H9 (cell line): ENCODE measurements at regions not wholly inside any gene's neighbourhood (a gene's known extent, or its start where the extent isn't known, plus 50 kb on each side); places are given as distances from the start of the nearest gene placed in this dataset.

Experiments
- DNase-seq: peaks from one replicate; pipeline ENCODE4 v3.0.0-alpha.2; 2017
- H2AFZ ChIP-seq: one replicate; pipeline ENCODE4 v1.6.1; 2013; ENCODE audit warnings: mild to moderate bottlenecking, low read length, control low read depth, moderate library complexity
- H2AK5ac ChIP-seq: 2 replicates; pipeline ENCODE4 v1.6.1; 2013; ENCODE audit warnings: low read length, control low read depth, mixed read lengths; ENCODE audit not compliant: insufficient read length
- H2BK120ac ChIP-seq: one replicate; pipeline ENCODE4 v1.6.1; 2013; ENCODE audit warnings: low read depth, mild to moderate bottlenecking, low read length, control low read depth, inconsistent platforms; ENCODE audit not compliant: poor library complexity, severe bottlenecking
- H2BK12ac ChIP-seq: 2 replicates; pipeline ENCODE4 v1.6.1; 2013; ENCODE audit warnings: low read length, control low read depth, mixed read lengths, low read depth; ENCODE audit not compliant: insufficient read length
- H2BK15ac ChIP-seq: 2 replicates; pipeline ENCODE4 v1.6.1; 2013; ENCODE audit warnings: low read depth, low read length, control low read depth
- H2BK20ac ChIP-seq: one replicate; pipeline ENCODE4 v1.6.1; 2013; ENCODE audit warnings: low read depth, mild to moderate bottlenecking, low read length, control low read depth, inconsistent platforms; ENCODE audit not compliant: poor library complexity, severe bottlenecking
- H2BK5ac ChIP-seq: 2 replicates; pipeline ENCODE4 v1.6.1; 2013; ENCODE audit warnings: low read length, control low read depth, mixed read lengths; ENCODE audit not compliant: insufficient read length
- H3K14ac ChIP-seq: 2 replicates; pipeline ENCODE4 v1.6.1; 2013; ENCODE audit warnings: low read length, control low read depth; ENCODE audit not compliant: insufficient read depth
- H3K18ac ChIP-seq: 2 replicates; pipeline ENCODE4 v1.6.1; 2013; ENCODE audit warnings: low read depth, mild to moderate bottlenecking, mixed read lengths, low read length, control low read depth; ENCODE audit not compliant: insufficient read length
- H3K23ac ChIP-seq: 2 replicates; pipeline ENCODE4 v1.6.1; 2013; ENCODE audit warnings: low read length, control low read depth, mixed read lengths, low read depth; ENCODE audit not compliant: insufficient read length
- H3K23me2 ChIP-seq: 2 replicates; pipeline ENCODE4 v1.6.1; 2013; ENCODE audit warnings: low read depth, mild to moderate bottlenecking, mixed read lengths, low read length, control low read depth; ENCODE audit not compliant: insufficient read length, poor library complexity, severe bottlenecking
- H3K27ac ChIP-seq: 2 replicates; pipeline ENCODE4 v1.5.1; 2013; ENCODE audit warnings: low read length, control low read depth, mixed read lengths, low read depth; ENCODE audit not compliant: insufficient read length
- H3K27me3 ChIP-seq: 2 replicates; pipeline ENCODE4 v1.6.1; 2013; ENCODE audit warnings: low read length, control low read depth, inconsistent platforms; ENCODE audit not compliant: insufficient read depth
- H3K4ac ChIP-seq: 2 replicates; pipeline ENCODE4 v1.6.1; 2013; ENCODE audit warnings: low read depth, mild to moderate bottlenecking, control low read depth, inconsistent platforms, low read length, moderate library complexity
- H3K4me1 ChIP-seq: 2 replicates; pipeline ENCODE4 v1.6.1; 2013; ENCODE audit warnings: low read length, control low read depth, inconsistent platforms; ENCODE audit not compliant: insufficient read depth
- H3K4me2 ChIP-seq: 2 replicates; pipeline ENCODE4 v1.6.1; 2013; ENCODE audit warnings: low read length, control low read depth, mixed read lengths; ENCODE audit not compliant: insufficient read length, insufficient read depth
- H3K56ac ChIP-seq: 2 replicates; pipeline ENCODE4 v1.6.1; 2013; ENCODE audit warnings: low read depth, mild to moderate bottlenecking, mixed read lengths, low read length, control low read depth; ENCODE audit not compliant: insufficient read length
- H3K79me1 ChIP-seq: 2 replicates; pipeline ENCODE4 v1.6.1; 2013; ENCODE audit warnings: low read depth, mild to moderate bottlenecking, moderate library complexity, low read length, control low read depth, inconsistent platforms; ENCODE audit not compliant: insufficient read depth, poor library complexity, severe bottlenecking
- H3K79me2 ChIP-seq: 2 replicates; pipeline ENCODE4 v1.6.1; 2013; ENCODE audit warnings: low read length, control low read depth, inconsistent platforms; ENCODE audit not compliant: insufficient read depth
- H3K9ac ChIP-seq: 2 replicates; pipeline ENCODE4 v1.6.1; 2013; ENCODE audit warnings: low read length, control low read depth, mixed read lengths; ENCODE audit not compliant: insufficient read length; ENCODE audit errors: extremely low read depth
- H3K9me3 ChIP-seq: one replicate; pipeline ENCODE4 v1.6.1; 2013; ENCODE audit warnings: low read depth, low read length, inconsistent platforms; ENCODE audit not compliant: control insufficient read depth
- H3T11ph ChIP-seq: one replicate; pipeline ENCODE4 v1.6.1; 2013; ENCODE audit warnings: mild to moderate bottlenecking, low read length, control low read depth, inconsistent platforms
- H4K20me1 ChIP-seq: one replicate; pipeline ENCODE4 v1.6.1; 2013; ENCODE audit not compliant: control insufficient read depth, insufficient read length, insufficient read depth
- H4K5ac ChIP-seq: 2 replicates; pipeline ENCODE4 v1.6.1; 2013; ENCODE audit warnings: low read depth, mild to moderate bottlenecking, mixed read lengths, low read length, control low read depth; ENCODE audit not compliant: insufficient read length
- H4K8ac ChIP-seq: replicated peaks from 2 replicates; pipeline ENCODE4 v1.6.1; 2013; ENCODE audit warnings: low read length, control low read depth, mixed read lengths, low read depth; ENCODE audit not compliant: insufficient read length
- H4K91ac ChIP-seq: 2 replicates; pipeline ENCODE4 v1.6.1; 2013; ENCODE audit warnings: low read depth, mild to moderate bottlenecking, moderate library complexity, mixed read lengths, low read length, control low read depth; ENCODE audit not compliant: insufficient read length
- H3K27ac Mint-ChIP-seq, 3 experiments: 2 replicates in 2 of 3; 3 replicates in 1 of 3; pipeline ENCODE4 v1.8.0; 2020 to 2021; ENCODE audit warnings: mixed read lengths in 3 of 3, mild to moderate bottlenecking in 1 of 3, moderate library complexity in 1 of 3
- H3K27me3 Mint-ChIP-seq: 2 replicates; pipeline ENCODE4 v1.8.0; 2021; ENCODE audit warnings: low read depth, mild to moderate bottlenecking, moderate library complexity, mixed read lengths
- H3K36me3 Mint-ChIP-seq, 3 experiments: 2 replicates in 2 of 3; 3 replicates in 1 of 3; pipeline ENCODE4 v1.8.0; 2020 to 2021; ENCODE audit warnings: low read depth in 3 of 3, mixed read lengths in 3 of 3; ENCODE audit not compliant: insufficient read depth in 1 of 3
- H3K4me1 Mint-ChIP-seq, 2 experiments: 2 replicates each; pipeline ENCODE4 v1.8.0; 2020; ENCODE audit warnings: mixed read lengths in 2 of 2
- H3K4me3 Mint-ChIP-seq, 2 experiments: 2 replicates in 1 of 2; 3 replicates in 1 of 2; pipeline ENCODE4 v1.8.0; 2020 to 2021; ENCODE audit warnings: mild to moderate bottlenecking in 2 of 2, mixed read lengths in 2 of 2, moderate library complexity in 1 of 2
- H3K9me3 Mint-ChIP-seq, 2 experiments: 2 replicates in 1 of 2; 3 replicates in 1 of 2; pipeline ENCODE4 v1.8.0; 2020; ENCODE audit warnings: mild to moderate bottlenecking in 2 of 2, mixed read lengths in 2 of 2, moderate library complexity in 1 of 2
- WGBS: extraction: QIAGEN DNeasy Blood & Tissue Kit; methylation state at CpG from one replicate; pipeline ENCODE4 v1.1.7; 2013; ENCODE audit warnings: missing lambda C conversion rate, low lambda C conversion rate, mixed read lengths; ENCODE audit not compliant: insufficient read length; ENCODE audit errors: extremely low coverage; 5-methylcytosine and 5-hydroxymethylcytosine counted together
- TF ChIP-seq, protein P1 (sequence below): fragments of 200-600 bp; sonication (generic); conservative IDR thresholded peaks from 3 replicates; pipeline ENCODE4 v1.8.0; 2021; ENCODE audit warnings: antibody characterized with exemption, mild to moderate bottlenecking

DNA sequence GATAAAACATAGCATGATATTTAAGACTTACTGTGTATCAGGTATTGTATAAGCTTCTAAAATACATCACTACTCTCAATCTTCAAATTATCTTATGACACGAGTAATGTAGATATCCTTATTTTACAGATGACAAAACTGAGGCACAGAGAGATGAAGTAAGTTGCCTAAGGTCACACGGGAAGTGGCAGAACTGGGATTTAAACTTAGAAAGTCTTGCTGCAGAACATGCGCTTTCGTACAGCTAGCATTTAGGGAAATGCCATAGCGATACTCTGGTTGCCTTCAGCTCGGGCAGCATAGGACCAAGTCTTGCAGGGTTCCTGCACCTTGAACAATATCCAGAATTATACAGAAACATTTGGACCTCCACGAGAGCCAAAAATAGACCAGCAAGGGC is 162.4 kb downstream of the BRMS1L start:
- Histone ChIP-seq H3K4me2 (no peak overlapping the region), H3K79me2 (no peaks in the 10 kb centered on the region), H3K27me3 (no peaks in the 10 kb centered on the region), H3K56ac (no peak overlapping the region), H3T11ph (no peak overlapping the region), H3K4me1 (peaks cover 2% of the 10 kb centered on the region; the same call in 1 of the 2 replicates), H4K20me1 (no peaks in the 10 kb centered on the region), H2BK15ac (no peak overlapping the region), H3K27ac (no peak overlapping the region), H3K79me1 (no peaks in the 10 kb centered on the region), H3K4ac (no peak overlapping the region), H3K23ac (no peak overlapping the region), H2BK20ac (no peak overlapping the region), H2AFZ (no peak overlapping the region), H3K18ac (no peak overlapping the region), H2BK12ac (no peak overlapping the region), H2BK120ac (no peak overlapping the region), H4K8ac (no peak overlapping the region), H2BK5ac (no peak overlapping the region), H3K14ac (no peak overlapping the region), H3K9ac (no peak overlapping the region), H2AK5ac (no peak overlapping the region), H3K9me3 (no peaks in the 10 kb centered on the region), H4K5ac (no peak overlapping the region), H4K91ac (no peak overlapping the region), H3K23me2 (no peaks in the 10 kb centered on the region)
- H3K36me3 Mint-ChIP-seq = no peaks in the 10 kb centered on the region
- peaks cover 3% of the 10 kb centered on the region in 2 experiments for H3K4me1 Mint-ChIP-seq
- H3K9me3 Mint-ChIP-seq = no peaks in the 10 kb centered on the region
- no peaks in the 10 kb centered on the region; the same call in 1 of the 2 replicates for H3K27me3 Mint-ChIP-seq
- H3K4me3 Mint-ChIP-seq = no peak overlapping the region
- TF ChIP-seq, protein P1, sequence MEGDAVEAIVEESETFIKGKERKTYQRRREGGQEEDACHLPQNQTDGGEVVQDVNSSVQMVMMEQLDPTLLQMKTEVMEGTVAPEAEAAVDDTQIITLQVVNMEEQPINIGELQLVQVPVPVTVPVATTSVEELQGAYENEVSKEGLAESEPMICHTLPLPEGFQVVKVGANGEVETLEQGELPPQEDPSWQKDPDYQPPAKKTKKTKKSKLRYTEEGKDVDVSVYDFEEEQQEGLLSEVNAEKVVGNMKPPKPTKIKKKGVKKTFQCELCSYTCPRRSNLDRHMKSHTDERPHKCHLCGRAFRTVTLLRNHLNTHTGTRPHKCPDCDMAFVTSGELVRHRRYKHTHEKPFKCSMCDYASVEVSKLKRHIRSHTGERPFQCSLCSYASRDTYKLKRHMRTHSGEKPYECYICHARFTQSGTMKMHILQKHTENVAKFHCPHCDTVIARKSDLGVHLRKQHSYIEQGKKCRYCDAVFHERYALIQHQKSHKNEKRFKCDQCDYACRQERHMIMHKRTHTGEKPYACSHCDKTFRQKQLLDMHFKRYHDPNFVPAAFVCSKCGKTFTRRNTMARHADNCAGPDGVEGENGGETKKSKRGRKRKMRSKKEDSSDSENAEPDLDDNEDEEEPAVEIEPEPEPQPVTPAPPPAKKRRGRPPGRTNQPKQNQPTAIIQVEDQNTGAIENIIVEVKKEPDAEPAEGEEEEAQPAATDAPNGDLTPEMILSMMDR = no peak
- DNase-seq = no peak
- WGBS = no CpG with 5 or more reads among the region's 7 CpGs
- H3K27ac Mint-ChIP-seq = no peak overlapping the region
